ENCODE measurements at regions not wholly inside any gene's neighbourhood (a gene's known extent, or its start where the extent isn't known, plus 50 kb on each side); places are given as distances from the start of the nearest gene placed in this dataset.

DNA sequence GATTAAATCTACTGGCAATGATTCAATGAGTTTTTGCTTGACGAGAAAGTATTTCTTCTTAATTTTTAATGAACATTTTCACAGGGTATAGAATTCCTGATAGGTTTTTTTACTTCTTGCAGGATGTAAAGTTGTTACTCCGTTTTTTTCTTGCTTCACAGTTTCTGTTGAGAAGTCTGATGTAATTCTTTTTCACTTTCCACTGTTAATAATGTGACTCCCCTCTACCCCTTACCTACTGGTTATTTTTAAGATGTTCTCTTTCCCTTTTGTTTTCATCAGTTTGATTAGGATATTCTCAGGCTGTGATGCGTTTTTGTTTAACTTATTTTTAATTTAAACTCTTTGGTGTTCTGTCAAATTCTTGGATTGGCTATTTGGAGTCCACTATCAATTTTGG, 933.9 kb upstream of the PIK3C3 start:
- intact Hi-C loops (cut with micrococcal nuclease; ENCODE audit: unreplicated experiment) = no loop called here
- DNase-seq = no peak
- Histone ChIP-seq H3K4me3 (ENCODE audit: low read depth, low read length) (no peak overlapping the region), H3K9me3 (no peaks in the 10 kb centered on the region), H3K4me1 (no peaks in the 10 kb centered on the region), H3K27me3 (replicated peaks; ENCODE audit: control insufficient read depth, insufficient read depth, low read length) (no peaks in the 10 kb centered on the region), H3K36me3 (ENCODE audit: control insufficient read depth, insufficient read depth, low read length) (no peaks in the 10 kb centered on the region)
- H3K36me3 Mint-ChIP-seq (ENCODE audit: insufficient read depth, unreplicated experiment) = no peaks in the 10 kb centered on the region
- H3K4me1 Mint-ChIP-seq (ENCODE audit: low read depth, unreplicated experiment) = no peaks in the 10 kb centered on the region
- CTCF ChIA-PET = no interaction called here
- POLR2A ChIA-PET = no interaction called here
- TF ChIP-seq, protein P1, sequence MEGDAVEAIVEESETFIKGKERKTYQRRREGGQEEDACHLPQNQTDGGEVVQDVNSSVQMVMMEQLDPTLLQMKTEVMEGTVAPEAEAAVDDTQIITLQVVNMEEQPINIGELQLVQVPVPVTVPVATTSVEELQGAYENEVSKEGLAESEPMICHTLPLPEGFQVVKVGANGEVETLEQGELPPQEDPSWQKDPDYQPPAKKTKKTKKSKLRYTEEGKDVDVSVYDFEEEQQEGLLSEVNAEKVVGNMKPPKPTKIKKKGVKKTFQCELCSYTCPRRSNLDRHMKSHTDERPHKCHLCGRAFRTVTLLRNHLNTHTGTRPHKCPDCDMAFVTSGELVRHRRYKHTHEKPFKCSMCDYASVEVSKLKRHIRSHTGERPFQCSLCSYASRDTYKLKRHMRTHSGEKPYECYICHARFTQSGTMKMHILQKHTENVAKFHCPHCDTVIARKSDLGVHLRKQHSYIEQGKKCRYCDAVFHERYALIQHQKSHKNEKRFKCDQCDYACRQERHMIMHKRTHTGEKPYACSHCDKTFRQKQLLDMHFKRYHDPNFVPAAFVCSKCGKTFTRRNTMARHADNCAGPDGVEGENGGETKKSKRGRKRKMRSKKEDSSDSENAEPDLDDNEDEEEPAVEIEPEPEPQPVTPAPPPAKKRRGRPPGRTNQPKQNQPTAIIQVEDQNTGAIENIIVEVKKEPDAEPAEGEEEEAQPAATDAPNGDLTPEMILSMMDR (IDR thresholded peaks at IDR 0.05; ENCODE audit: insufficient read depth in 1 of 2, low read depth in 1 of 2, low read length in 1 of 2, severe bottlenecking in 1 of 2, unreplicated experiment in 1 of 2) = no peak
- no TSS peak for BruUV-seq (replicated peaks)
- no peaks in the 10 kb centered on the region for H3K9me3 Mint-ChIP-seq (ENCODE audit: unreplicated experiment)
- no peak overlapping the region for H3K4me3 Mint-ChIP-seq (ENCODE audit: unreplicated experiment)
- no peak overlapping the region for H3K27ac Mint-ChIP-seq (ENCODE audit: unreplicated experiment)
- H3K27me3 Mint-ChIP-seq (ENCODE audit: insufficient read depth, unreplicated experiment) = no peaks in the 10 kb centered on the region

DNA sequence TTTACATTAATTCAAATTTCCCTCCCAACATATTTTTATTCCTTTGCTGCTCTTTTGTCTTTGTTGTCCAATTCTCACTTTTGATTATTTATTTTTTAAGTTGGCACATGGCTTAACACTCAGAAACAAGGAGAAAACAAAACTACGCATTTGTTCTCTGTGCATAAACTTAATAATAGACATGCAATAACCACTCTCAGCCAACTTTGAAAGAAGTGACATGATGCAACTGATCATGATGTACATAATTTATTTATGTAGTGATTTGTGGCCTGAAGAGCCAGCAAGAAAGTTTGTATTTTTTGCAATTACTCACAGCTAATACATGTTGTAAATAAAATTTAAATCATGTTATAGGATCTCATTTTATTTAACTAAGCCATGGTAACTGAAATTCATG, 942.8 kb upstream of the PIK3C3 start:
- TF ChIP-seq, protein P1 (IDR thresholded peaks at IDR 0.05; ENCODE audit: insufficient read depth in 1 of 2, low read depth in 1 of 2, low read length in 1 of 2, severe bottlenecking in 1 of 2, unreplicated experiment in 1 of 2) = no peak
- ChIA-PET CTCF (no interaction called here), POLR2A (no interaction called here)
- Mint-ChIP-seq H3K9me3 (ENCODE audit: unreplicated experiment) (no peaks in the 10 kb centered on the region), H3K27ac (ENCODE audit: unreplicated experiment) (no peak overlapping the region), H3K27me3 (ENCODE audit: insufficient read depth, unreplicated experiment) (no peaks in the 10 kb centered on the region), H3K36me3 (ENCODE audit: insufficient read depth, unreplicated experiment) (no peaks in the 10 kb centered on the region), H3K4me1 (ENCODE audit: low read depth, unreplicated experiment) (no peaks in the 10 kb centered on the region), H3K4me3 (ENCODE audit: unreplicated experiment) (no peak overlapping the region)
- H3K4me1 ChIP-seq = no peaks in the 10 kb centered on the region
- intact Hi-C loops (cut with micrococcal nuclease; ENCODE audit: unreplicated experiment) = no loop called here
- H3K36me3 ChIP-seq (ENCODE audit: control insufficient read depth, insufficient read depth, low read length) = no peaks in the 10 kb centered on the region
- no peak overlapping the region for H3K4me3 ChIP-seq (ENCODE audit: low read depth, low read length)
- H3K27me3 ChIP-seq (replicated peaks; ENCODE audit: control insufficient read depth, insufficient read depth, low read length) = no peaks in the 10 kb centered on the region
- DNase-seq = no peak
- BruUV-seq (replicated peaks) = no TSS peak
- no peaks in the 10 kb centered on the region for H3K9me3 ChIP-seq

DNA sequence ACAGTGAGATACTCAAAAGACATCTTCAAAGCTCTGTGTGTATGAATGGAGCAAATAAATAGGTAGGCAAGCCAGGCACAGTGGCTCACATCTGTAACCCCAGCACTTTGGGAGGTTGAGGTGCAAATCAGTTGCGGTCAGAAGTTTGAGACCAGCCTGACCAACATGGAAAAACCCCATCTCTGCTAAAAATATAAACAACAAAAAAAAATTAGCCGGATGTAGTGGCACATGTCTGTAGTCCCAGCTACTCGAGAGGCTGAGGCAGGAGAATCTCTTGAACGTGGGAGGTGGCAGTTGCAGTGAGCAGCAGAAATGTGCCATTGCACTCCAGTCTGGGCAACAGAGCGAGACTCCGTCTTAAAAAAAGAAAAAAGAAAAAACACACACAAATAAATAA, 945.1 kb upstream of the PIK3C3 start:
- CTCF ChIA-PET = no interaction called here
- BruUV-seq (replicated peaks) = no TSS peak
- POLR2A ChIA-PET = no interaction called here
- Mint-ChIP-seq H3K27me3 (ENCODE audit: insufficient read depth, unreplicated experiment) (no peaks in the 10 kb centered on the region), H3K36me3 (ENCODE audit: insufficient read depth, unreplicated experiment) (no peaks in the 10 kb centered on the region), H3K4me3 (ENCODE audit: unreplicated experiment) (no peak overlapping the region), H3K27ac (ENCODE audit: unreplicated experiment) (no peak overlapping the region), H3K4me1 (ENCODE audit: low read depth, unreplicated experiment) (no peaks in the 10 kb centered on the region), H3K9me3 (ENCODE audit: unreplicated experiment) (no peaks in the 10 kb centered on the region)
- TF ChIP-seq, protein P1 (IDR thresholded peaks at IDR 0.05; ENCODE audit: insufficient read depth in 1 of 2, low read depth in 1 of 2, low read length in 1 of 2, severe bottlenecking in 1 of 2, unreplicated experiment in 1 of 2) = no peak
- no peak for DNase-seq
- Histone ChIP-seq H3K4me3 (ENCODE audit: low read depth, low read length) (no peak overlapping the region), H3K27me3 (replicated peaks; ENCODE audit: control insufficient read depth, insufficient read depth, low read length) (no peaks in the 10 kb centered on the region), H3K9me3 (no peaks in the 10 kb centered on the region), H3K36me3 (ENCODE audit: control insufficient read depth, insufficient read depth, low read length) (no peaks in the 10 kb centered on the region), H3K4me1 (no peaks in the 10 kb centered on the region)
- intact Hi-C loops (cut with micrococcal nuclease; ENCODE audit: unreplicated experiment) = no loop called here

Data from Caco-2 (cell line).